ENCODE measurements at regions not wholly inside any gene's neighbourhood (a gene's known extent, or its start where the extent isn't known, plus 50 kb on each side); places are given as distances from the start of the nearest gene placed in this dataset.

DNA sequence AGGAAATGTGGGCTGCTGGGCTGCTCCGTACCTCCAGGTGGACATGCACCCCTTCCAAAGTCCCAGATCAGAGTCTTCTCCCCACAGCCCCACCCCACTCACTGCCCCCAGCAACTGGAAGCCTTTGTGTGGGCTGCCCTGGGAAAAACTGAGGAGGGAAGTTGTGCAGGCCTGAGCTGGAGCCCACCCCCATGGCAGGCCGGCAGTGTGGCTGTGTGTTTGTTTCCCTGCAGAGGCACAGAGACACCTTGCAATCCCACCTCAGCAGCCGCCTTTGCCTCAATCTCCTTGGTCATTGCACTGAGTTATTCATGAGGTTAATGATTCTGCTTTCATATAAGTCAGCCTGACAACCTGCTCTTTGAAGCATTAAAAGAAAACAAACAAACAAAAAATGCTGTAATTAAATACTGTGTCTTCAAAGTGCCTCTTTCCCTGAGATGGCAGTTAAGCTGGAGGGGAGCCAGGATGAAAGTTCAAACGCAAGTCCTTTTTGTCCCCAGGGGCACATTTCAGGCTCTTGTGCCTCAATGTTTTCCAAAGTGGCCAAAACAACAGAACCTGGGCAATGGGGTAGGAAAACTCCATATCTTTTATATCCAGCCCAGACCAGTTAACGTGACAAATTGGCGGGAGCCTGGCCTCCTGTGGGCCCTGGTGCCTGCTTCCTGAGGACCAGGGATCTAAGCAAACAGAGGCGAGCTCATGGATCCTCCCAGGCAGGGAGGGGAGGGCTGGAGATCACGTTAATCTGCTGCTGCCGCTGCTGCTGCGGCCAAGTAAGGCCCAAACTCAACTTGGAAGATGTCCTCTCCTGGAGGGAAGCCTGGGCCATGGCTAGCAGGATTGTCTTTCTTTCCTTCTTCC is 51.9 kb upstream of the TSPAN11 start:
- Histone ChIP-seq H3K27me3 (ENCODE audit: control insufficient read depth in 3 of 3, insufficient read depth in 3 of 3, low read length in 3 of 3) (peaks cover 5 to 12% (median 7%) of the 10 kb centered on the region in 3 donors), H3K36me3 (ENCODE audit: control insufficient read depth in 3 of 3, insufficient read depth in 3 of 3, low read length in 3 of 3) (no peaks in the 10 kb centered on the region), H3K4me3 (ENCODE audit: low read length in 3 of 3) (no peak overlapping the region), H3K9me3 (ENCODE audit: control insufficient read depth in 3 of 3, low read length in 3 of 3) (no peaks in the 10 kb centered on the region), H3K4me1 (ENCODE audit: control insufficient read depth in 3 of 3, insufficient read depth in 3 of 3, low read length in 3 of 3) (peaks cover 0 to 13% (median 2%) of the 10 kb centered on the region in 3 donors), H3K27ac (ENCODE audit: low read depth, low read length) (no peak overlapping the region), H3K9ac (ENCODE audit: low read depth in 1 of 3, low read length in 3 of 3) (no peak overlapping the region)

DNA sequence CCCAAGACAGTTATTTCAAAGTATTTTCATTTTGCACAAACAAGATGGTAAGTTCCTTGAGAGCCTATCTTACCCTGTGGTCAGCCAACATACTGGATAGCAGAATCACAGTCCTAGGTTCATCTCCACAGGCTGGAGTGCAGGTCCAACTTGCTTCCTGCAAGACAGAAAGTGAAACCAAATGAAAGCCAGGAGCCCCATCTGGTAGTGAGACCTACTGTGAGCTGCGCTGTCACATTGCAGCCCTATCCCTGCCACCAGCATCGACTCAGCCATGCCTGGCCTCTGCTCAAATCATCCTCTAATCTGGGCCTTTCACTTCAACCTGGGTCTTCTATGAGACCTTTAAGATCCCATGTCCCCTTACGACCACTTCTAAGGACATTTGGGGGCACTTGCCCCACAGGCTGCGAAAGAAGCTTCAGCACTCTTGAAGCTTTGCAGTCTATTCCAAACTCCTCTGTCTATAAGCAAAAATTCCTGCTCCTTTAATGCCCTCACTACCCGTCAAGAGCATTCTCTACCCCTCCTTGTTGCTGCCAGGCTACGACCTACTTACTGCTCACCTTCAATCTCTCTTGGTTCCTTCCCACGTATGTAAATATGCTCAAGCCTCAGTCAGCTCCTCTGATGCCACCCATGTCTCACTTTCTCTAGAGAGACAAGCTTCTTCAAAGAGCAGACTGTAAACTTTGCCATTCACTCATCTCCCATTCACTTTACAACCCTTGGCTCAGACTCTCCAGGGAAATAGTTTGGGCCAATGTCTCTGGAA is 55.9 kb upstream of the TSPAN11 start:
- no peak overlapping the region for H3K9ac ChIP-seq (ENCODE audit: low read depth in 1 of 3, low read length in 3 of 3)
- H3K4me3 ChIP-seq (ENCODE audit: low read length in 3 of 3) = no peak overlapping the region
- H3K27ac ChIP-seq (ENCODE audit: low read depth, low read length) = no peak overlapping the region
- no peaks in the 10 kb centered on the region for H3K36me3 ChIP-seq (ENCODE audit: control insufficient read depth in 3 of 3, insufficient read depth in 3 of 3, low read length in 3 of 3)
- peaks cover 0 to 1% (median 0%) of the 10 kb centered on the region in 3 donors for H3K27me3 ChIP-seq (ENCODE audit: control insufficient read depth in 3 of 3, insufficient read depth in 3 of 3, low read length in 3 of 3)
- H3K4me1 ChIP-seq (ENCODE audit: control insufficient read depth in 3 of 3, insufficient read depth in 3 of 3, low read length in 3 of 3) = peaks cover 0 to 11% (median 2%) of the 10 kb centered on the region in 3 donors
- H3K9me3 ChIP-seq (ENCODE audit: control insufficient read depth in 3 of 3, low read length in 3 of 3) = peaks cover 0 to 3% (median 0%) of the 10 kb centered on the region in 3 donors

GRCh38 chr12:30867415-30867814 is 59.1 kb upstream of the TSPAN11 start:
- Histone ChIP-seq H3K9ac (ENCODE audit: low read depth in 1 of 3, low read length in 3 of 3) (no peak overlapping the region), H3K27me3 (ENCODE audit: control insufficient read depth in 3 of 3, insufficient read depth in 3 of 3, low read length in 3 of 3) (no peaks in the 10 kb centered on the region), H3K4me1 (ENCODE audit: control insufficient read depth in 3 of 3, insufficient read depth in 3 of 3, low read length in 3 of 3) (no peaks in the 10 kb centered on the region), H3K27ac (ENCODE audit: low read depth, low read length) (no peak overlapping the region), H3K9me3 (ENCODE audit: control insufficient read depth in 3 of 3, low read length in 3 of 3) (peaks cover 0 to 3% (median 0%) of the 10 kb centered on the region in 3 donors), H3K4me3 (ENCODE audit: low read length in 3 of 3) (no peak overlapping the region), H3K36me3 (ENCODE audit: control insufficient read depth in 3 of 3, insufficient read depth in 3 of 3, low read length in 3 of 3) (no peaks in the 10 kb centered on the region)

DNA sequence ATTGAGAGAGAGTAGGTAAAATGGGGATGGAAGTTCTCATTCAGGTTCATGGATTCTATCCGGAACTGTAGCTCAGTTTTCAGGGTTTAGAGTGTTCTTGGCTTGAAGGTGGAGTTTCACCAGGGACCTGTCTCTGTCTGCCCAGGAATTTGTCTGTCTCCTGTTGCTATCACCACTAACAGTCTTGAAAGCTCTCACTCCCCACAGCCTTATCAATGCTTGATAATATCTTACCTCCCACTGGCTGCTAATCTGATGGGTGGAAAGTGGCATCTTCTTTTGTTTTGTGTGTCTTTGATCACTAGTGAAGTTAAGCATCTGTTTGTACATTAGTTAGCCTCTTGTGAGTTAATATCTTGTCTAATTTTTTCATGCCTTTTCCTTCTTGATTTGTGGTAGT is 60.3 kb upstream of the TSPAN11 start:
- no peaks in the 10 kb centered on the region for H3K27me3 ChIP-seq (ENCODE audit: control insufficient read depth in 3 of 3, insufficient read depth in 3 of 3, low read length in 3 of 3)
- H3K9me3 ChIP-seq (ENCODE audit: control insufficient read depth in 3 of 3, low read length in 3 of 3) = peaks cover 0 to 3% (median 0%) of the 10 kb centered on the region in 3 donors
- no peak overlapping the region for H3K4me3 ChIP-seq (ENCODE audit: low read length in 3 of 3)
- H3K27ac ChIP-seq (ENCODE audit: low read depth, low read length) = no peak overlapping the region
- no peaks in the 10 kb centered on the region for H3K4me1 ChIP-seq (ENCODE audit: control insufficient read depth in 3 of 3, insufficient read depth in 3 of 3, low read length in 3 of 3)
- H3K36me3 ChIP-seq (ENCODE audit: control insufficient read depth in 3 of 3, insufficient read depth in 3 of 3, low read length in 3 of 3) = no peaks in the 10 kb centered on the region
- H3K9ac ChIP-seq (ENCODE audit: low read depth in 1 of 3, low read length in 3 of 3) = no peak overlapping the region

DNA sequence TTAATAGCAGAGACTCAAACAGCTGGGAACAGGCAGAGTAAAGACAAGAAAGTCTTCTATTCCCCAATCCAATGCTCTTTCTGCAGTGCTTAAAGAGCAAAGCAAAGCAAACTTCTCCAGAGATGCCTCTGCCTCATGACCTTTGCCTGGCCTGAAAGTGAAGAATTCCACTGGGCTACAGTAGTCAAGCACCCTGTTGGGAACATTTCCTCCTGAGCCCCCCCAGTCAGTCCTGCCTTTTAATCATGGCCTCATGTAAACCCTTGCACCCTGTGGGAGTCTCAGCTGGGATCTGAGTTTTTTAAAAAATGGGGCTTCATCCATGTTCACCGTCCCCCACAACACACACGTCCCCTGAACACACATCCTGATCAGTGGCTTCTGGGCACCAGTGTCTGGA is 62.7 kb upstream of the TSPAN11 start:
- H3K9ac ChIP-seq (ENCODE audit: low read depth in 1 of 3, low read length in 3 of 3) = no peak overlapping the region
- no peak overlapping the region for H3K27ac ChIP-seq (ENCODE audit: low read depth, low read length)
- H3K36me3 ChIP-seq (ENCODE audit: control insufficient read depth in 3 of 3, insufficient read depth in 3 of 3, low read length in 3 of 3) = no peaks in the 10 kb centered on the region
- no peaks in the 10 kb centered on the region for H3K27me3 ChIP-seq (ENCODE audit: control insufficient read depth in 3 of 3, insufficient read depth in 3 of 3, low read length in 3 of 3)
- no peak overlapping the region for H3K4me3 ChIP-seq (ENCODE audit: low read length in 3 of 3)
- H3K9me3 ChIP-seq (ENCODE audit: control insufficient read depth in 3 of 3, low read length in 3 of 3) = peaks cover 0 to 3% (median 0%) of the 10 kb centered on the region in 3 donors
- H3K4me1 ChIP-seq (ENCODE audit: control insufficient read depth in 3 of 3, insufficient read depth in 3 of 3, low read length in 3 of 3) = no peaks in the 10 kb centered on the region

DNA sequence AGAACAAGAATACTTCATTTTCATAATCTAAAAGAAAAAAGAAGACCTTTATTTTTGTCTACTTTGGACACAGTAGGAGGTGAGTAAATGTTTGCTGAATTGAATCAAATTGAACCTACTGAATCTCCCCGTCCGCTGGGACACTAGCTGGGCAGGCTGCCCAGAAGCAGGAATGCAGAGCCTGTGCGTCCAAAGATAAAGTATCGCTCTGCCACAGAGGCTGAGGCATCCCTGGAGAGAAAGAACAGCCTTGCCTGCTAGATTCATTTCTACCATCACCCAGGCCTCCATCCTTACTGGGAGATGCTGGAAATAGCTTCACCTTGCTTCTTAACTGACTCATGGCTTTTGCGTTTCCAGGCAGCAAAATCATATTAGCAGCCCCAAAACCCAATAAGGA is 64.1 kb upstream of the TSPAN11 start:
- Histone ChIP-seq H3K4me3 (ENCODE audit: low read length in 3 of 3) (no peak overlapping the region), H3K9me3 (ENCODE audit: control insufficient read depth in 3 of 3, low read length in 3 of 3) (peaks cover 0 to 3% (median 0%) of the 10 kb centered on the region in 3 donors), H3K9ac (ENCODE audit: low read depth in 1 of 3, low read length in 3 of 3) (no peak overlapping the region), H3K27me3 (ENCODE audit: control insufficient read depth in 3 of 3, insufficient read depth in 3 of 3, low read length in 3 of 3) (no peaks in the 10 kb centered on the region), H3K36me3 (ENCODE audit: control insufficient read depth in 3 of 3, insufficient read depth in 3 of 3, low read length in 3 of 3) (no peaks in the 10 kb centered on the region), H3K27ac (ENCODE audit: low read depth, low read length) (no peak overlapping the region), H3K4me1 (ENCODE audit: control insufficient read depth in 3 of 3, insufficient read depth in 3 of 3, low read length in 3 of 3) (no peaks in the 10 kb centered on the region)

GRCh38 chr12:30859226-30859625 is 67.3 kb upstream of the TSPAN11 start:
- H3K27ac ChIP-seq (ENCODE audit: low read depth, low read length) = no peak overlapping the region
- no peaks in the 10 kb centered on the region for H3K9me3 ChIP-seq (ENCODE audit: control insufficient read depth in 3 of 3, low read length in 3 of 3)
- H3K4me3 ChIP-seq (ENCODE audit: low read length in 3 of 3) = no peak overlapping the region
- no peaks in the 10 kb centered on the region for H3K4me1 ChIP-seq (ENCODE audit: control insufficient read depth in 3 of 3, insufficient read depth in 3 of 3, low read length in 3 of 3)
- no peak overlapping the region for H3K9ac ChIP-seq (ENCODE audit: low read depth in 1 of 3, low read length in 3 of 3)
- H3K36me3 ChIP-seq (ENCODE audit: control insufficient read depth in 3 of 3, insufficient read depth in 3 of 3, low read length in 3 of 3) = no peaks in the 10 kb centered on the region
- no peaks in the 10 kb centered on the region for H3K27me3 ChIP-seq (ENCODE audit: control insufficient read depth in 3 of 3, insufficient read depth in 3 of 3, low read length in 3 of 3)

- Histone ChIP-seq H3K27me3 (ENCODE audit: control insufficient read depth in 3 of 3, insufficient read depth in 3 of 3, low read length in 3 of 3) (no peaks in the 10 kb centered on the region), H3K36me3 (ENCODE audit: control insufficient read depth in 3 of 3, insufficient read depth in 3 of 3, low read length in 3 of 3) (no peaks in the 10 kb centered on the region), H3K4me1 (ENCODE audit: control insufficient read depth in 3 of 3, insufficient read depth in 3 of 3, low read length in 3 of 3) (no peaks in the 10 kb centered on the region), H3K9ac (ENCODE audit: low read depth in 1 of 3, low read length in 3 of 3) (no peak overlapping the region), H3K4me3 (ENCODE audit: low read length in 3 of 3) (no peak overlapping the region), H3K9me3 (ENCODE audit: control insufficient read depth in 3 of 3, low read length in 3 of 3) (no peaks in the 10 kb centered on the region), H3K27ac (ENCODE audit: low read depth, low read length) (no peak overlapping the region)
These were observed 68.1 kb upstream of the TSPAN11 start for GRCh38 chr12:30858471-30858870.

- Histone ChIP-seq H3K9ac (ENCODE audit: low read depth in 1 of 3, low read length in 3 of 3) (no peak overlapping the region), H3K4me3 (ENCODE audit: low read length in 3 of 3) (no peak overlapping the region), H3K4me1 (ENCODE audit: control insufficient read depth in 3 of 3, insufficient read depth in 3 of 3, low read length in 3 of 3) (no peaks in the 10 kb centered on the region), H3K27ac (ENCODE audit: low read depth, low read length) (no peak overlapping the region), H3K36me3 (ENCODE audit: control insufficient read depth in 3 of 3, insufficient read depth in 3 of 3, low read length in 3 of 3) (no peaks in the 10 kb centered on the region), H3K27me3 (ENCODE audit: control insufficient read depth in 3 of 3, insufficient read depth in 3 of 3, low read length in 3 of 3) (no peaks in the 10 kb centered on the region), H3K9me3 (ENCODE audit: control insufficient read depth in 3 of 3, low read length in 3 of 3) (no peaks in the 10 kb centered on the region)
These were observed 72.9 kb upstream of the TSPAN11 start for GRCh38 chr12:30853561-30854133.

DNA sequence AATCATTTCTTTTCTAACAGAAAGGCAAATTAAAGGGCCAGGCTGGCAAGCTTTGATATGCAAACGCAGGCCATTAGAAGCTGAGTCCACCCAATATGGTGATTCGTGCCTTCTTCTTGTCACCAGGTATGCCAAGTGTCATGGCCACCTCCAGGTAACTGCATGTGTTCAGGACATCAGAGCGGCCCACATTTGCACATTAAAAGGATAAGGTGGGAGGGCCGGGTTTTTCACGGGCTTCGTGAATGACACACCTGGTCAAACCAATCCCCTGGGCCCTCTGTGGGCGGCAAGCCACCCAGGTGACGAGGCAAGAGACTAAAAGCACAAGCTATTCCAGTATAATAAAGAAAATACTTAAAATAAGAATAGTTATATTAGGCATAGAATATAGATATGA is 75.9 kb upstream of the TSPAN11 start:
- Histone ChIP-seq H3K4me3 (ENCODE audit: low read length in 3 of 3) (no peak overlapping the region), H3K9ac (ENCODE audit: low read depth in 1 of 3, low read length in 3 of 3) (no peak overlapping the region), H3K9me3 (ENCODE audit: control insufficient read depth in 3 of 3, low read length in 3 of 3) (no peaks in the 10 kb centered on the region), H3K36me3 (ENCODE audit: control insufficient read depth in 3 of 3, insufficient read depth in 3 of 3, low read length in 3 of 3) (no peaks in the 10 kb centered on the region), H3K27ac (ENCODE audit: low read depth, low read length) (no peak overlapping the region), H3K27me3 (ENCODE audit: control insufficient read depth in 3 of 3, insufficient read depth in 3 of 3, low read length in 3 of 3) (no peaks in the 10 kb centered on the region), H3K4me1 (ENCODE audit: control insufficient read depth in 3 of 3, insufficient read depth in 3 of 3, low read length in 3 of 3) (no peaks in the 10 kb centered on the region)
